GM19455 (cell line): ENCODE measurements at regions not wholly inside any gene's neighbourhood (a gene's known extent, or its start where the extent isn't known, plus 50 kb on each side); places are given as distances from the start of the nearest gene placed in this dataset.

Experiments
- ATAC-seq: cut with Tn5 transposase; IDR thresholded peaks from one replicate; pipeline ENCODE4 v1.9.1; 2021; ENCODE audit not compliant: unreplicated experiment

- no peak for ATAC-seq
Observed at GRCh38 chr7:130989101-130989795, 255.2 kb upstream of the KLF14 start.

DNA sequence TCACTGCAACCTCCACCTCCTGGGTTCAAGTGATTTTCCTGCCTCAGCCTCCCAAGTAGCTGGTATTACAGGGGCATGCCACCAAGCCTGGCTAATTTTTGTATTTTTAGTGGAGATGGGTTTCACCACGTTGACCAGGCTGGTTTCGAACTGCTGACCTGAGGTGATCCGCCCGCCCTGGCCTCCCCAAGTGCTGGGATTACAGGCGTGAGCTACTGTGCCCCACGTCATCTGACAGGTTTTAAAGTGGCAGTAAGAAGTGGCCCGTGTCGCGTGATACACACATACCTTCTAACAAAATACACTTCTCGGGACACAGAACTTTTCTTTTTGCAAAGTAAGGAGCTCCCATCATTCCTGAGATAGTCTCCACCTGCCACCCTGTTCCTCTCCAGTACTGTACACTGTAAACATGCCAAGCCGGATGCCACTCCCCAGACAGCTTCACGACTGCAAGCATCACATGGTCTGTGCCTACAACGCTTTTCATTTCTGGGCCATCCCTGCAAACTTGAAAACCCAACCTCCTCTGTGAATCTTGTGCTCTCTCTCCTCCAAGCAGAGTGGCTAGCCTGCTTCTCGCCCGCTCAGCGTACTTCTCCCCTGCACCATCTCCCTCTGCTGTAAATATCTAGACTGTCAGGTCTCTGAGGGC lies 256.3 kb upstream of the KLF14 start:
- no peak for ATAC-seq

- no peak for ATAC-seq
Observed at GRCh38 chr7:130993671-130994365, 259.8 kb upstream of the KLF14 start.

DNA sequence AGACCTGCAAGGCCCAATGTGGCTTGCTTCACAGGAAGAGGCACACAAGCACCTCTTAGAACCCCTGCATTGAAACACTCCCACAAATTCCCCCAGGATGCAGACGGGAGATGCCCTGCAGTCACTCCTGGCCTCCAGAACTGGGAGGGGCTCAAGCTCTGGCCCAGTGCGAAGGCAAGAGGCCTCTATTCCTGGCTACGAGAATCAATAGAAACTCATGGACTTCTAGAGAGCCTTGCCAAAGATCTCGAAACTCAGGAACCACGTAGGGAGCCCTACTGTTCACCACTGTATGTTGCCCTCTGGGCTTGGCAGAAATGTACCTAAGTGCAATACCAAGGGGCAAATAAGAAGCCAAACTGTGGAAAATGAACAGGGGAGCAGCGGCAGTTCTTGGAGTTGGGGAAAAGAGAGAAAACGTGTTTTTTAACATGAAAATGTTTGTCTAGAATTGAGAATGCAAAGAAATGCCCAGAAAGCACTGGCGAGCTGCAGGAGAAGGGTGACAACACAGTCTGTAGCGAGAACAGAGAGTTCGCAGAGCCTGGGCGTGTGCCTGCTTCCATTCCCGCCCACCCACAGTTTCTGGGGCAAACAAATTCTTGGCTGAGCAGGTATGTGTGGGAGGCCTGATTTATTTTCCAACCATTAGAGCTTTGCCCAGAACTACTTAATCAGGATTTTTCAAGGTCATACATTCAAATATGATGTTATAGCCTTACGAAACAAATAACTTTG lies 260.5 kb upstream of the KLF14 start:
- no peak for ATAC-seq

- ATAC-seq = no peak
Observed at GRCh38 chr7:130995252-130996081, 261.5 kb upstream of the KLF14 start.

DNA sequence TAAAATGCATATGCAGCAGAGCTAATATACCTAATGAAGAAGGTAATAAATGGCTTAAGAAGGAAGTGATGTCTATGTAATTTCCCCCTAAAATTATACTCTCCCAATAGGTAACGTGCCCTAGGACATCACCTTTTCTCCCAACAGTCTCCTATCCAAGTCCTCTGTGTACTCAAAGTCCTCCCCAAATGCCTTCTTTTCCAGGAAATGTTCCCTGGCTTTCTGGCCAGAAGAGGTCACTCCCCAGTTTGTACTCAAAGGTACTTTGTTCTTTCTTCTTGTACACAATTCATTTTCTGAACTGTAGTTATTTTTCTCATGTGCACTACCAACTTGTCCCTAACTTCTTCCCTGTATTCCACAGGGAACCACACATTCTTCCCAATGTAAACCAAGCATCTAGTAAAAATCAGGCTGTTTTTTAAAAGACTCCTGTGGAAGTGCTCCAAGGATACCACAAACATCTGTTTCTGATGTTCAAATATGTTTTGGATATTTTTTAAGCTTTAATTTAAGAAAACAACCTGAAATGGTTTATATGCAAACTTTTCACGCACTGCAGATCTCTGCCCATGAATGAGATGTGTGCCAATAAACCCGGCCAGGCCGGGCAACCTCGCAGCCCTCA lies 262.3 kb upstream of the KLF14 start:
- ATAC-seq = no peak

GRCh38 chr7:130996833-130997231 lies 262.8 kb upstream of the KLF14 start:
- ATAC-seq = no peak

DNA sequence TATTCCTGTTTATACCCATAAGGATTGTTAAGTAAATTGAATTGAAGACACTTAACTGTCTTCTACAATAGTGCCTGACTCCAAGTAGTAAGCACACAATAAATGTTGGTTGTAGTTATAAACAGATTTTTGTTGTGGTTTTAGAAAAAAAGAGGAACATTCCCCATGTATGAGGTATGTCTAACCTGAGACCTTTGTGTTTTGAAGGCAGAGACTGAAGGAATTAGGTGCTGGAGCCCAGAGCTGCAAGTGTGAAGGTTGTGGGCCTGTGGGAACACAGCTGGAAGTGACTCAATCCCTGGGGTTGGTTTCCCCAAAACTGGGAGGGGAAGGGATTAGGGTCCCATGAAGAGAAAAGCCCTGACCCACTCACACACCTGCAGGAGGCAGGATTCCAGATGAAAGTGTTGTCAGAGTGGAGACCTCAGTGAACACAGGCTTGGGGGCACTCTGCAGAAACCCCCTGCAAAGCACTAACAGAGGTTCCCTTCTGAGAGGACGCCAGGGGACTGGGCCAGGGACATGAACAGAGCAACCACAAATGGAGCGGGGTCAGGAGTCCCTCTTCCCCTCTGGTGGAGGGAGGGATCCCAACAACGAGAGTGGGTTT lies 265.1 kb upstream of the KLF14 start:
- no peak for ATAC-seq

GRCh38 chr7:130999926-131000325 lies 265.9 kb upstream of the KLF14 start:
- ATAC-seq = no peak

DNA sequence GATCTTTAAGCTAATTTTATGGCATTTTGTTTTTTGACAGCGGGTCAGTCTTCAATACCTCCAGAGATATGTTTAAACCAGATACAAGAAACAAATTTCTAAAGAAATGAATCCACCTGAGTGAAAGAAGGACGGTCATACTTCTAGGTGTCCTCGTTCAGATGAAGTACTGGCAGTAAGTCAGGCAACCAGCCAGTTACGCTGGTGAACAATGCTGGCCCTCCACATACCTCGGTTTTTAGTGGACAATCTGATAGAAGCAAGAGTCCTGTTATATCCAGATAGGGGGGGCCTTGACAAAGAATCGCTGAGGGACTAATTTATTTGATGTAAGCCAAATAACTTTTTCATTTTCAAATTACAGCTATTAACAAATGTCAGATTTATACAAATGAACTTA lies 266.4 kb upstream of the KLF14 start:
- no peak for ATAC-seq

- ATAC-seq = no peak
Observed at GRCh38 chr7:131000873-131001272, 266.9 kb upstream of the KLF14 start.

DNA sequence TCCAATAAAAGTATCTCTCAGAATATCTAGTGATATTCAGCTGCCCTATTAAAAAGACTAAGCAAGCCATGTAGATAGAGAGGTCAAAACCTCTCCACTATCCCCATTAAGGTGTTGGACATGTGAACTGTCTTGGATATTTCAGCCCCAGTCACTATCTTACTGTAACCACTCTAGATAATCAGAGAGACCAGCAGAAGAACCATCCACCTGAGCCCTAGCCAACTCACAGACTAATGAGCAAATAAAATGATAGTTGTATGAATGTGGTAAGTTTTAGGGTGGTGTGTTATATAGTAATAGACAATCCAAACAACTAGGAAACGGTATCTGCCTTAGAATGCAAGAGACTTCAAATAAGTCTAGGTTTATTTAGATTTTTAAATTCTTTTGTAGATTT lies 268.6 kb upstream of the KLF14 start:
- ATAC-seq = no peak

GRCh38 chr7:131003634-131004033 lies 269.6 kb upstream of the KLF14 start:
- ATAC-seq = no peak

DNA sequence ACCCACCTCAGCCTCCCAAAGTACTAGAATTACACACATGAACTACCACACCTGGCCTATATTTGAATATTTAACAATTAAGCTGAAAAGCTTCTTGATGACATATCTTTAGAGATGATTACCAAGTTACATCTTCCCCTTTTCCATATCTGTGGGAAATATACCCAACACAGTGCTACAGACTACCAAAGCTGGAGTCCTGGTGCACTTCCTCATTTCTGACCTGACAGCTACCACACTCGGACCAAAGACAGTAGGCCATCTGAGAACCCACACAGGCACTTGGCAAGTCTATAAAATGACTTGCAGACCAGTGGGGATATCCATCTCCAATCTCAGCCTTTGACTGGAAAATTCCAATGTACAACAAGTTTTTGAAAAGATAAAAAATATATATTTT lies 270.4 kb upstream of the KLF14 start:
- ATAC-seq = no peak

DNA sequence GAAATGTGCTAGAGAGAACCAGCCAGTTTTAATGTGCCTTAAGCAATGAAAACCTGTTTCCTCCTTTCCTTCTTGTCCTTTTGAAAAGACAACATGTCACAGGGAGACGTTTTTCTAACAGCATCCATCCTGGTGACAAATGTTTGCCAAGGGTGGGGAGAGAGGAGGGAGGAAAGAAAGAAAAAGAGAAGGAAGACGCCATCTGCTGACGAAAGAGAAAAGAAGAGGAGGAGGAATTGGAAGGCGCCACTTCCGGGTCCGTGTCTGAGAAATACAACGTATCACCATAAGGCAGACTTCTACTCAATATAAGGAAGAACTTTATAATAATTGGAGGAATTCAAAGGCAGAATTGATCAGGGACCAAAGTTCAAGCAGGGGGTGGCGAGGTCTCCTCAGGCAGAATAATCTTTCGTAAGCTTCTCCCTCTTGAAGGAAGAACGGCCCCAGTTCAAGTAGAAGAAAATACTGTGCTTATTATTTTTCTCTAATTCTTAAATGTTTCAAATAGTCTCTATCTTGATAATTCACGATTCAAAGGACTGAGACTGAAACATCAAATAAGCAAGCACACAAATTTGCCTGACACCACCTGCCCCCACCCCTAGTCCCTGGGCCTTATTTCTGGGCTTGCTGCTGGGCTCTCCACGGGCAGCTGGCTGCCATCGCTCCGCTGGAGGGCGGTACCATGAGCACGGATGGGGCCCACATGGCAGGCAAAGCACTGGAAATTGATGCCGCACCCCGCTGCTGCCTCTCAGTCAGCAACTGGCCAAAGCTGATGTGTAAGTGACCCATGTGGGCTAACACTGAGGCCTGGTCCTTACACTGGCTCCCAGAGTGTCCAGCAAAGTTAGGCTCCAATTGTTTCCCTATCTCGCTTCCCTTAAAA lies 273.7 kb upstream of the KLF14 start:
- ATAC-seq = peak; percentile 44

- no peak for ATAC-seq
Observed at GRCh38 chr7:131008840-131009711, 275.1 kb upstream of the KLF14 start.

DNA sequence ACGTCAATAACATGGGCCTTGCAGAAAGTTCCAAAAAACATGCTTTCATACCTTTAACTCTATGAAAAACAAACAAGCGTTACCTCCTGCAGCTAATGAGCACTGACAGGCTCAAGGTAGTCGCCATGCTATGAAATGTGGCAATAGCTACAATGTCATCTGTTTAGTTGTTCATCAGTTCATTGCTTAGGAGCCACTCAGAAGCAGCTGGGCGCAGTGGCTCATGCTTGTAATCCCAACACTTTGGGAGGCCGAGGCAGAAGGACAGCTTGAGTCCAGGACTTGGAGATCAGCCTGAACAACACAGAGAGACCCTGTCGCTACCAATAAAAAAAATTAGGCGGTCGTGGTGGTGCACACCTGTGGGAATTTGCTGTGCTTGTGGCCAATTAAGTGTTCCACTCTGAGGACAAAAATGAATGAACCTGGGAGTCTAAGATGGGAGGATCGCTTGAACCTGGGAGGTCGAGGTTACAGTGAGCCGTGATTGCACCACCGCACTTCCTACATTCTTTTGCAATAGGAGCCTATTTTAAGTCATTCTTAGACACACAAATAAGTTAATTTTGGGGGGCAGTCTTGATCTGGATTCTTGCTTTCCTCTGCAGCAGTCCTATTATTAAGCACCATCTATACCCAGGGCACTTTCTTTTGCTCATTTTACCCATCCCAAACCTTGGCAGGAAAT lies 276.2 kb upstream of the KLF14 start:
- no peak for ATAC-seq
